Activated CD8-positive, alpha-beta memory T cell treated with anti-CD3 and anti-CD28 coated beads, Interleukin-2, amount 50 U/mL, for 48 hours (primary cell): ENCODE measurements at regions not wholly inside any gene's neighbourhood (a gene's known extent, or its start where the extent isn't known, plus 50 kb on each side); places are given as distances from the start of the nearest gene placed in this dataset.
"Not testable (repeated sequence)": the region's sequence is repeated elsewhere in the genome, so short reads cannot be mapped to it uniquely, and the experiment has no call there.

ENCODE experiments used
- DNase-seq: peaks from one replicate; pipeline ENCODE4 v3.0.0-alpha.2; 2020

- no peak for DNase-seq
Measured at GRCh38 chr18:26648509-26649192, 100.3 kb upstream of the KCTD1 start.

- DNase-seq = no peak
Measured at GRCh38 chr18:26646901-26647300, 98.5 kb upstream of the KCTD1 start.

GRCh38 chr18:26642440-26643348 is 94.3 kb upstream of the KCTD1 start:
- no peak for DNase-seq

GRCh38 chr18:26640541-26640940 is 92.2 kb upstream of the KCTD1 start:
- DNase-seq = no peak

GRCh38 chr18:26639149-26639548 is 90.8 kb upstream of the KCTD1 start:
- no peak for DNase-seq

GRCh38 chr18:26637983-26638382 is 89.6 kb upstream of the KCTD1 start:
- no peak for DNase-seq

GRCh38 chr18:26637324-26637723 is 89.0 kb upstream of the KCTD1 start:
- DNase-seq = no peak

GRCh38 chr18:26635466-26635865 is 87.1 kb upstream of the KCTD1 start:
- no peak for DNase-seq

- DNase-seq = no peak
Measured at GRCh38 chr18:26634631-26635030, 86.3 kb upstream of the KCTD1 start.

GRCh38 chr18:26631135-26631534 is 82.8 kb upstream of the KCTD1 start:
- no peak for DNase-seq

- no peak for DNase-seq
Measured at GRCh38 chr18:26630596-26630995, 82.2 kb upstream of the KCTD1 start.

- no peak for DNase-seq
Measured at GRCh38 chr18:26628017-26628416, 79.7 kb upstream of the KCTD1 start.

- no peak for DNase-seq
Measured at GRCh38 chr18:26624443-26624842, 76.1 kb upstream of the KCTD1 start.

- not testable (repeated sequence) for DNase-seq
Measured at GRCh38 chr18:26623314-26623713, 75.0 kb upstream of the KCTD1 start.

- DNase-seq = peak; percentile 56
Measured at GRCh38 chr18:26621161-26622026, 73.0 kb upstream of the KCTD1 start.

GRCh38 chr18:26619350-26619749 is 71.0 kb upstream of the KCTD1 start:
- DNase-seq = no peak

- DNase-seq = no peak
Measured at GRCh38 chr18:26618135-26618534, 69.8 kb upstream of the KCTD1 start.

- no peak for DNase-seq
Measured at GRCh38 chr18:26617151-26617554, 68.8 kb upstream of the KCTD1 start.

- DNase-seq = no peak
Measured at GRCh38 chr18:26614374-26614773, 66.0 kb upstream of the KCTD1 start.
